ENCODE measurements at regions not wholly inside any gene's neighbourhood (a gene's known extent, or its start where the extent isn't known, plus 50 kb on each side); places are given as distances from the start of the nearest gene placed in this dataset.

DNA sequence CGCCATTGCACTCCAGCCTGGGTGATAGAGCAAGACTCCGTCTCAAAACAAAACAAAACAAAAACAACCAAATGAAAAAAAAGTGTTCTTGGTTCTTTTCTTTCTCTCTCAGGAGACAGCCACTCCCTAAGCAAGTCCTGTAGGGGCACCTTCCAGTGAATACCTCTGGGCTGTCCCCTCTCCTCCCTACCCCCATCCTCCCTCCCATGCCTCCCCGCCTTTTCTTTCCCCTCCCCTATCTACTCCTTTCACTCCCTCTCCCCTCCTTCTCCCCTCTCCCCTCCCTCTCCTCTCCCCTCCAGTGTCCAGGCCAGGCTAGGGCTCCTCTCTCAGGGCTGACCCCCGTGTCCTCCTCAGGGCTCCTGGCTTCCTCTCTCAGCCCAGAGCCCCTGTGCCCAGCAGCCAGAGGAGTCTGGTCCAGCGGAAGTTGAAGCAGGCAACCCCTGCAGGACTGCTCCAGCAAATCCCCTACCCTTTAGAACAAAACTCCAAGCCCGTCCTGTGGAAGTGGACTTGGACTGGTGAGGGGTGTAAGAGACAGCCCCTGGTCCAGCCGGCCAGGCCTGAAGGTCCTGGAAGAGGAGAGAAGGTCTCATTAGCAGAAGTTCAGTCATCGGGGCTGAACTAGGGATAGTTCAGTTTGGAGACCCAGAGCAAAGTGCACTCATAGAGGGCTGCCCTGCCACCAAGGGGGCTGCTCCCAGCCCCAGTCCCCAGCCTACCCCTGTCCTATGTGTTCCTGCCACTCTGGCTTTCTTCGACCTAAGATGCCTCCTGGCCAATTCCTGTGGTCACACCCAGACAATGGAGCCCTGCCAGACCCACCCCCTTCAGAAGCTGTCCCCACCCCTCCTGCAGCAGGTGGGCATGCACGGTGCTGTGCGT lies 79.8 kb upstream of the IQSEC1 start:
- Histone ChIP-seq H3K9me3 (no peaks in the 10 kb centered on the region), H3K4me1 (no peaks in the 10 kb centered on the region), H3K27me3 (no peaks in the 10 kb centered on the region), H3K36me3 (ENCODE audit: low read depth, missing control alignments) (no peaks in the 10 kb centered on the region), H3K27ac (no peak overlapping the region), H3K4me3 (no peak overlapping the region)
- DNase-seq = no peak
- TF ChIP-seq POLR2A (IDR thresholded peaks at IDR 0.05) (no peak), CTCF (IDR thresholded peaks at IDR 0.05) (no peak)
- intact Hi-C loops (cut with DNase I; ENCODE audit: low total_unique reads) = no loop called here
- WGBS, 2 donors = 74 to 80% methylated on average over 8 to 11 of the region's 11 CpGs

DNA sequence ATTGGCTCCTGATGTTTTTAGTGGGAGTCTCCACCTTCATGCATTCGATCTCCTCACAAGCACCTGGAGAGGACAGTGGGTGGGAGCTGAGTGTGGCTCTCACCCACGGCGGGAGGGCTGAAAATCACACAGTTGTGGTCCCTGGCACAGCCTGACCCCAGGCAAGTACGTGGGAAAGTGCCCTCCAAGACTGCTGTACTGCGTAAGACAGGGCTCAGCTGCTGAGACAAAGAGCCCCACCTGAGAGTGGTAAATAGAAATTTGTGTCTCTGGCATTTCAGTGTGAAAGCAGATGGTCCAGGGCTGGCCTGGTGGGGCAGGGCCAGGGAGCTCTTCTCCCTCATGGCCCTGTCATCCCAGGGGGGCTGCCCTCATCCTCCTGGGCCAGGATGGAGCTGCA lies 77.4 kb upstream of the IQSEC1 start:
- H3K4me3 ChIP-seq = no peak overlapping the region
- no peaks in the 10 kb centered on the region for H3K9me3 ChIP-seq
- TF ChIP-seq POLR2A (IDR thresholded peaks at IDR 0.05) (no peak), CTCF (IDR thresholded peaks at IDR 0.05) (no peak)
- no peaks in the 10 kb centered on the region for H3K27me3 ChIP-seq
- WGBS, 2 donors = 83 to 91% methylated on average over 5 of the region's 5 CpGs
- intact Hi-C loops (cut with DNase I; ENCODE audit: low total_unique reads) = no loop called here
- H3K4me1 ChIP-seq = no peaks in the 10 kb centered on the region
- H3K36me3 ChIP-seq (ENCODE audit: low read depth, missing control alignments) = no peaks in the 10 kb centered on the region
- H3K27ac ChIP-seq = no peak overlapping the region
- DNase-seq = no peak

- WGBS, 2 donors = 70 to 77% methylated on average over 17 to 19 of the region's 19 CpGs
- no peaks in the 10 kb centered on the region for H3K36me3 ChIP-seq (ENCODE audit: low read depth, missing control alignments)
- H3K4me1 ChIP-seq = no peaks in the 10 kb centered on the region
- no peaks in the 10 kb centered on the region for H3K27me3 ChIP-seq
- no peak overlapping the region for H3K27ac ChIP-seq
- no peak for DNase-seq
- H3K9me3 ChIP-seq = no peaks in the 10 kb centered on the region
- no peak overlapping the region for H3K4me3 ChIP-seq
- intact Hi-C loops (cut with DNase I; ENCODE audit: low total_unique reads) = no loop called here
- TF ChIP-seq POLR2A (IDR thresholded peaks at IDR 0.05) = no peak
- no peak for TF ChIP-seq CTCF (IDR thresholded peaks at IDR 0.05)
These were observed 76.3 kb upstream of the IQSEC1 start for GRCh38 chr3:13149330-13150108.

DNA sequence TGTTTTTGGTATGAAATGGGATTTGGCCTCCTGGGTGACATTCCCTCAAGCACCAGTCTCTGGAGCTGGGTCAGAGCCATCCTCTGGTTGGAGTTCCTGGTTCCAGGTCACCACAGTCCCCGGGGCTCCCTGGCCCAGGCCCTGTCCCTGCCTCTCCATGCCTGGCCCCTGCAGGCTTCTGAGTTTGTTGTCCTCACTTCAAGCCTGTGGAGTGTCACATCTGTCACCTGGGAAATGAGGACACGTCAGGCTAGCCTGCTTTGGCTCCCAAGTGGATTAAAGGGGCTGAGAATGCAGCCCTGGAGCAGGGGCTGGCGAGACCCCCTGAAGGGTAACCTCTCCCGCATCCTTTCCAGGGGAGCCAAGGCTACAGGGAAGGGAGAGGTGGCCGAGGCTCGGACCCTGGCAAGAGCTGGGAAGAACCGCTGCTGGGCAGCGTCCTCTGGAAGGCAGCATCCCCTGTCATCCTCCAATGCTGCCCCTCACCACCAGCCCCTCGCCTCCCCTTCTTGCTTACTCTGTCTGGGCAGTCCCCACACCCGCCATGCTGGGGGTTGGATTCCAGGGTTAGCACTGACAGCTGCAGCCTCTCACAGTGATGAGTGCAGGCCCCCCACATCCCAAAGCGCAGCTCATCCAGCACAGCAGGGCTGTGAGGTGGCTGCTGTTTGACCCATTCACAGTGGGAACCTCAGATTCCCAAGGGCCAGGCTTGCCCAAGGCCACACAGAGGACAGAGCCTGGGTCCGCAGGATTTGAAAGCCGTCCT lies 75.5 kb upstream of the IQSEC1 start:
- Histone ChIP-seq H3K27me3 (no peaks in the 10 kb centered on the region), H3K36me3 (ENCODE audit: low read depth, missing control alignments) (no peaks in the 10 kb centered on the region), H3K9me3 (no peaks in the 10 kb centered on the region), H3K4me1 (no peaks in the 10 kb centered on the region), H3K27ac (no peak overlapping the region), H3K4me3 (no peak overlapping the region)
- intact Hi-C loops (cut with DNase I; ENCODE audit: low total_unique reads) = no loop called here
- DNase-seq = no peak
- no peak for TF ChIP-seq POLR2A (IDR thresholded peaks at IDR 0.05)
- no peak for TF ChIP-seq CTCF (IDR thresholded peaks at IDR 0.05)
- WGBS, 2 donors = 78 to 86% methylated on average over 11 to 13 of the region's 13 CpGs

Measured in testis (tissue), 2 donors.